RCC 7860 (cell line): ENCODE measurements at regions not wholly inside any gene's neighbourhood (a gene's known extent, or its start where the extent isn't known, plus 50 kb on each side); places are given as distances from the start of the nearest gene placed in this dataset.

Source experiments
- DNase-seq: peaks from one replicate; pipeline ENCODE4 v3.0.0-alpha.2; 2015; ENCODE audit warnings: low spot score
- FAIRE-seq: peaks from 2 replicates; lab custom pipeline; 2012; peaks lifted over from hg19 to GRCh38; lab: Jason Lieb, UNC

DNA sequence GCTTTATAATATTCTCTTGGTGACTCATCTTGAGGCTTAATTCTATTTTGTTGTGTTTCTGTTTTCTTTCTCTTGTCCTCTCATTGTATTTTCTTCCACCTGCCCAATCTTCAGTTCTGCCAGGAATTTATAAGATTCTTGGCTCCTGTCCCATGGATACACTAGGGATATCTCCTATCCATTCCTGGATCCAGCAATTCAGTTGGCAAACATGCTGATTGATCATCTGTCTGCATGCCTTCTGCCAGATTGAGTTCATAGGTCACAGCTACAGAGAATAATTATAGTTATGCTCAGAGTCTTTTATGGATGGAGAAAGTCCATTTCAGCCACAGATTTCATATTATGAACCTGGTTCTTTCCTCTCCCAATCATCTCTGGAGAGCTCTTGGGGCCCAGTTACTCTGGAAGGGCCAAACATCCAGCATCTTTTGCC lies 140.4 kb upstream of the MAGI2 start:
- DNase-seq = no peak
- no peak for FAIRE-seq

DNA sequence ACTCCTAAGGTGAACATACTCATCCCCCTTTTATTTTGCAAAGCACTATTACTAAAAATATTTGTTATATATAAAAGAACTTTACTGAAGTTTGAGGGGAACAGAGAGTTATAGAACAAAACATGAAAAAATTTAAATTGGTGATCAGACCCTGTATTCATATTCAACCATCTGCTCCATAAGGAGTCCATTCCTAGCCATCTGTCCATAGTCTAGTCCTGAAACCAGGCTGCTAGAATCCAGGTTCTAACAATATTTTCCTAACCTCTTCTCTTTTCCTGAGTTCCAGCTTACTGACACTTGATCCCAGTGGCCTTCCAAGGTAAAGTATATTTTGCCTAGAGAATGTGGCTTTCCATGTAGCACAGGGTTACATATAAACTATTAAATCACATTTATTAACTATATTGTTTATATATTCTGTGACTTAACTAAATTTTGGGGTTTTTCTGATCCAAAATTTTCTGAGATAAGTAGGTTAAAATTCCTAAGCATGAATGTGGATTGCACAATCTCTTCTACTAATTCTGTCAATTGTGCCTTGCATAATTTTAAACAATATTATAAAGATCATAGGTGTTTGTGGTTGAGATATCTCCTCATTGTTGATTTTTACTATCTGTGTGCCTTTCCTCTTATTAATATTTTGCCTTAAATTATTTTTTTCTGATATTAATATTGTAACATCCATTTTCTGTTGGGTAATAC lies 137.6 kb upstream of the MAGI2 start:
- no peak for FAIRE-seq
- DNase-seq = no peak

DNA sequence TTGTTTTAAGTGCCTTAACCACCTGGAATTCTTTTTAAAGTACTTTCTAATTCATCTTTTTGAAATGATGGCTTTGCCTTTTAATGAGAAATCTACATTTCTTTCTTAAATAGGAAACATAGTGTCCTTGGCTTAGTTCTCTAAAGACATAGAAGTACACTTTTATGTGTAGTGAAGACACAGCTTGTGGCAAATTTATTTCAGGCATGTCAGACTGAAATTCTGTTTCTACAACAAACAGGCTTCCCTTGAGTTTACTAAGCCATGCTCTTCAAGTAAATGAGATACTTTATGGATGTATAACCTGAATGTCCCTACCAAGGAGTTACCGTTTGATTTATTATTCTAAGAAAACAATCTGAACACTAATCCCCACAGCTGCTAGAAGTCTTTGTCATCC lies 136.9 kb upstream of the MAGI2 start:
- DNase-seq = no peak
- FAIRE-seq = no peak

DNA sequence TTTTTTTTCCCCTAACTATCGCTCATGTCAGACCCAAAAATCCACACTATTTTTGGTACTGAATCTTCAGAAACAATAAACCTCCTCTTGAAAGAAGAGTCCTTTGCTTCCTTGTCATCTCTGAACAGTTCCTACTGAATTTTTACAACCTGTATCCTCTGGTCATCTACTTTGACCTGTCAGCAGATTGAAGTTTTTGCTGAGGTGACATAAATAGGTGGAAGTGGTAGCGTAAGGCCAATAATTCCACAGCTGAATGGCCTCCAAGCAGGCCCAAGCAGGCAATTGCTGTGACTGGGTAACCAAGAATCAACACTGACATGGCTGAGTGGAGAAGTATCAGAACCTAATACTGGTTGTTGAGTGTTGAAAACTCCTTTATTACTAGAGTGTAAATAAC lies 117.4 kb upstream of the MAGI2 start:
- DNase-seq = no peak
- no peak for FAIRE-seq

DNA sequence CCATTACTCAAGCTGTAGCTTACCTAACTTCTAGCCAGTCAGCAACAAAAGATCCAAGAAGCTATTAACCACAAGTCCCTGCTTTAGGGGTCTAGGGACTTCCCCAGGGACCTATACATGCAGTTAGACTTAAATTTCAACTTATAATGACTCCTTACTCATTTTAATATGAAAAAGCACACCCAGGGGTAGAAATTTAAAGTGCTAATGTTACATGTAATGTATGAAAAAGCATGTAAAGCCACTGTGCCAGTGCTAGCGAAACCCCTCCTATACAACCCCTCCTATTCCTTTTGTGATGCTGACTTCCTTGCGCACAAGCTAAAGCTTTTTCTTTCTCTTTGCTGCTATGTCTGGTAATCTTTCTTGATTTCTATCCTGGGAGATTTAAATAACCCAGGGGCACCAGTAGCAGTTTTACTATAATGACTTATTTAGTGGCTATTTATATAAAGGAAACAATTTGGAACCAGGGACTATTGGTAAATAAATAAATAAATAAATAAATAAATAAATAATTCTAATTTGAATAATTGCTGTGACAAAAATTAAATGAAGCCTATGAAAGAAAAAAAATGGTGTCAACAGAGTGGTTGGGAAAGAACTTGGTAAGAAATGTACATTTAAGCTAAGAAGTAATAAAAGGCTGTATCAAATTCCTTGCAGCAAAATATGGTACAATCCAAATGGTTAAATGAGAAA lies 110.5 kb upstream of the MAGI2 start:
- FAIRE-seq (no peak), DNase-seq (no peak)

DNA sequence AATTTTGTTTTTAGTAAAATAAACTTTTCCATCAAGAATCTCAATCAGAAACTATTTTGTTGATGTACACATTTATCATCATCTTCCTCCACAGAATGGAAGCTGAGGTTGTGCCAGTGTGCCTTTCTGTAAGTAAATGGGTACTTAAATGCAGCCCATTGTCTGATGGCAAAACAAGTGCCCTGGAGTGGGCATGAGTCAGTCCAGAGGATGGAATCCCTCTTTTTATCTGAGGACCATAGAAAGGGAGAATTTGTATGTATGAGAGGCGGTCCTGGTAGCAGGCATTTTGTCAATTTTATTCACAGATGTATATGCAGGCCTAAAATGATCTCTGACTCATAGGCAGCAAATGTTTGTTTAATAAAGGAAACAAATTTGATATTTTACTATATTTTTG lies 102.1 kb upstream of the MAGI2 start:
- no peak for FAIRE-seq
- no peak for DNase-seq

DNA sequence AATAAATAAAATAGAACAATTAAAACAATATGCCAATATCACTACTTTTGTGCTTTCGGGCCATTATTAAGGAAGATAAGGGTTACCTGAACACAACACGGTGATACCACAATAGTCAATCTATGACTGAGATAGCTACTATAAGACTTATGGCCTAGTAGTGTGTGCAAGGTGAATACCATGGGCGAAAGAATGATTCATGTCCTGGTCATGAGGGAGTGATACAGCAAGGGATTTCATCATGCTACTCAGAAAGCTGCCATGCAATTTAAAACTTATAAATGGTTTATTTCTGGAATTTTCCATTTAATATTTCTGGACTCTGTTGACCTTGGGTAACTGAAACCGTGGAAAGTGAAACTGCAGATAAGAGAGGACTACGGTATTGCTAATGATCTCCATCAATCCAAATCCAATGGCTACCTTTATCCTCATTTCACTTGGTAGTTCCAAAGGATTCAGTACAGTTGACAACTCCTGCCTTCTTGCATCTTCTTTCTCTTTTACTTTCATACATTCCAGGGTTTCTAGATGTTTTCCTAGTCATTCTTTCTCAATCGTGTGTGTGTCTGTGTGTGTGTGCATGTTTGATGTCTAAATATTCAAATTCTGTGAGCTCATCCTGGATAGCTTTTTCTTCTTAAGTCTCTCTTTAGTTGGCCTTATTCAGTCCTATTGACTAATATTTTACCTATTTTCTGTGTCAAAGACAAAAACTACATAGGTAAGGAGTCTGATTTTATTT lies 100.5 kb upstream of the MAGI2 start:
- FAIRE-seq (peak; percentile 38), DNase-seq (peak; percentile 56)

DNA sequence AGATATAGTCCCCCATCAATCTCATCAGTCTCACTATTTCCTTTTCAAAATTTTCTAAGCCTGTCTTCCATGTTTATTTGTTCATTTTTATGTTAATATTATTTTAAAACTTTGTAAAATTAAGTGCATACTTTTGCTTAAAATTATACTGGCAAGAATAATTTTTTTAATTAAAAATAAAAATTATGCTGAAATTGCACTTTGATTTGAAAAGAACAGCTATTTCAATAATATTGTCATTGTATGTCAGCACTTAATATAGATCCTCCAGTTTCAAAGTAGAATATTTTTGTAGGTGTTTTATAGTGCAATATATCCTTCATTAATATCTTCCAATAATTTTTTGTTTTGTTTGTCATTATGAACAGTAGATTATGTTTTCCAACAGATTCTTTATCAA lies 99.0 kb upstream of the MAGI2 start:
- FAIRE-seq = peak; percentile 69

DNA sequence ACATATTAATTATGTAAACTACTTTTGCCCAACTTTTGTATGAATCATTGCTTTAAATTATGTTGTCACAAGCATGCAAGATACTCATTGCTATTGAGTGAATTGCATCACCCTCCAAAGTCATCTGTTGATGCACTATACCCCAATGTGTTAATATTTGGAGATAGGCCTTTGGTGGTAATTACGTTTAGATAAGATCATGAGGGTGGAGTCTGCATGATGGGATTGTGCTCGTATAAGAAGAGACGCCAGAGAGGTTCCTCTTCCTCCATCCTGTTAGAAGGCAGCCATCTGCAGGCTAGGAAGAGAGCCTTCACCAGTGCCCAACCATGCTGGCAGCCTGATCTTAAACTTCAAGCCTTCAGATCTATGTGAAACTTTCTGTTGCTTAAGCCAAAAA lies 95.3 kb upstream of the MAGI2 start:
- FAIRE-seq = no peak

More for the DNA sequence above, 99.0 kb upstream of the MAGI2 start:
- no peak for DNase-seq

DNA sequence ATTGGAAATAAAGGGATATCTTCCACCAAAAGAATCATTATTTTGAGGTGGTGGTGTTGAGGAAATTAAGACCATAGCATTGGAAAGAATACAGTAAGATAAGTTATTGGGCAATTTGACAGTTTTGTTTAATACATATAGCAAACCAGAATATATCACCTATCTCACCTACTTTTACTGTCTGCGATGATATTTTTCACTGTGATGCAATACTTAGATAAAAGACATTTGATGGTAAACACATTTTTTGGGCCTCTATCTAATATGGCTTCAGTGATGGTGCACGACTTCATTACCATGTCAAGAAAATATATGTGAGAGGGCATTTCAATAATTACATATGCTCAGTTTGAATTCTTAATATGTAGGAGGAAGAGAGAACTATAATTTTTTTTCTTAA lies 93.7 kb upstream of the MAGI2 start:
- DNase-seq (no peak), FAIRE-seq (no peak)

More for the DNA sequence above, 95.3 kb upstream of the MAGI2 start:
- no peak for DNase-seq

DNA sequence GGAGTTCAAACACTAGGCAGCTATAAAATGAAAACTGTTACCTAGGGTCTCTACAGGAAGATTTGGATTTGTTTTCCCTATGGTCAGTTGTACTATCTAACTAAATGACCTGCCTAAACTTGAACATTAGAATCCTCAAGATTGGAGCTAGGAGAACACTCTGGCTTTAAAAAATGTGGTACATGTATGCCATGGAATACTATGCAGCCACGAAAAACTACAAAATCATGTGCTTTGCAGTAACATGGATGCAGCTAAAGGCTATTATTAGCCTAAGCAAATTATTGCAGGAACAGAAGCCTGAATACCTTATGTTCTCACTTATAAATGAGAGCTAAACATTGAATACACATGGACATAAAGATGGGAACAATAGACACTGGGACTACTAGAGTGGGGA lies 87.1 kb upstream of the MAGI2 start:
- no peak for FAIRE-seq

DNA sequence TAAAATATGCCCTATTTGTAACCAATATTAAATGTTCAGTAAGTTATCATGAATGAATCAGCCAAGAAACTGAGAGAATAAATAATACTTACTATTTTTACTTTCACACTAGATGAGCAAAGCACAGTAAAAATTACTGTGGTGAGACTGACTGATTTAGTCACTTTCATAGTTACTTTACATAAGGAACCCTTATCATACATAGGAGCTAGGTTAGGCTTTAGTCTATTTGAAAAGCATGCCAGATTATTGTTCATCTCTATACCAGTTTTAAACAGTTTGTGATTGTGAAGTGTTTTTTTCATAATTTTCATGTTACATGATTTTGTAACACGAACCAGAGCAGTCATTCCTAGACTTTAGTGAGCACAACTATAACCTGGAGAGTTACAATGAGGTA lies 80.7 kb upstream of the MAGI2 start:
- DNase-seq (no peak), FAIRE-seq (no peak)

More for the DNA sequence above, 87.1 kb upstream of the MAGI2 start:
- DNase-seq = no peak

DNA sequence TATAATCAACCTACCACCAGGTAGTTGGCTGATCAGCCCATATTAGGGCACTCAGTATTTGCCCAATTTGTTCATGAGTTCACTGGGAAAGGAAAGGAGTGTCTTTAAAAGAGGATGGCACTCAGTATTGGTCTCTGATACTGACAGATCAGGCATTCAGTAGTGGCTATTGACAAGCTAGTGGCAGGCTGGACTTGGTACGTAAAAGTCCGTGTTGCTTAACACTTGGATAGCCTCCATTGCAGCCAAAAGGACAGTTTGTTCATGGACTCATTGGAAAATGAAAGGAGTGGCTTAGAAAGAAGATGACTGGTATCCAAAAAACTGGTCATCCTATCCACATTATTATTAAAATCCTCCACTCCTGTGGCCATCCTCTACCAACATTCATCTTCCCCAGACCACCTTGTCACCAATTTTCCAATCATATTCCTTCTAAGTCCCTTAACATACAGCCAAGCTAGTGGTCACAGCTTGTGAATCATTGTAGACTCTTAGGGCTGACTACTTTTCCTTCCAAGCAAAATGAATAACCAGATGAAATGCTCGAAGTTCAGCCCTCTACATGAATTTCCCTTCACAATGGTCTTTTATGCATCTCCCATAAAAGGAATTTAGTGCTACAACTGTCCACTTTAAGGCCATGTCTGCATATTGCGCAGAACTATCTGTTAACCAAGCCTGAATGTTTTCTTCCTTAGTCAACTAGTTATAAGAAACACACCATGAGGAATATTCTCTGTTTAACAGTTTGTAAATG lies 78.6 kb upstream of the MAGI2 start:
- FAIRE-seq = no peak
- DNase-seq = no peak

DNA sequence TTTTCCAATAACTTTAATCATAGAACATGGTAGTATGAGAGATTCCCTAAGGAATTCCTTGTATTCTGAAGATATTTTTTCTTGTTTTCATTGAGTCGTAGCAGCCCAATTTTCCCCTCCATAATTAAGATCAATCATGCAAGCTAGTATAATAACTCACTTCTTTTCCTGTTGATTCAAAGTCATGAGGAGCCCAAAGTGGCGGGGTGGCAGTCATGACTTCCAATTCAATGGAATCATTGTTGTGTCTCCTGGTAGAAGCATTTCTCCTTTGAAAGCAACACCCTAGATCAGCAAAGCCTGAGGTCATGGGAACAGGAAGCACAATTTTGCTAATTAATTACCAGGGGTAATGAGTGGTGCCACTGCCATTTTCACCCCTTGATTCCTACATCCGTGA lies 77.6 kb upstream of the MAGI2 start:
- FAIRE-seq = no peak
- DNase-seq = no peak

DNA sequence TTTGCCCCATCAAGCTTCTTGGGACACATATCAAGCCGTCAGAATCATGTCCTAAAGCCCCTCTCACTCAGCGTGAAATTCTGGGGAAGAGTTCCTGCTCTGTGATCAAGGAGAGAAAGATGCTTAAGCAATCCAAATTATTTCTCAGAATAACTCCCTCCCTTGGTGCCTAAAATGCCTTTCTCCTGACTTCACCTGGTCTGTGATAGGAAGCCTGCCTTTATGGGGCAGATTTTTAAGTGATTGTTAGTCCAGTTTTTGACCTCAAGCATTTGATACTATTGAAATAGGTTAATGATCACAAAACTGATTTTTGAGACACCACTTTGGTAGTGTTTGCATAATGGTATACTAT lies 76.4 kb upstream of the MAGI2 start:
- FAIRE-seq (peak; percentile 63), DNase-seq (peak; percentile 52)

DNA sequence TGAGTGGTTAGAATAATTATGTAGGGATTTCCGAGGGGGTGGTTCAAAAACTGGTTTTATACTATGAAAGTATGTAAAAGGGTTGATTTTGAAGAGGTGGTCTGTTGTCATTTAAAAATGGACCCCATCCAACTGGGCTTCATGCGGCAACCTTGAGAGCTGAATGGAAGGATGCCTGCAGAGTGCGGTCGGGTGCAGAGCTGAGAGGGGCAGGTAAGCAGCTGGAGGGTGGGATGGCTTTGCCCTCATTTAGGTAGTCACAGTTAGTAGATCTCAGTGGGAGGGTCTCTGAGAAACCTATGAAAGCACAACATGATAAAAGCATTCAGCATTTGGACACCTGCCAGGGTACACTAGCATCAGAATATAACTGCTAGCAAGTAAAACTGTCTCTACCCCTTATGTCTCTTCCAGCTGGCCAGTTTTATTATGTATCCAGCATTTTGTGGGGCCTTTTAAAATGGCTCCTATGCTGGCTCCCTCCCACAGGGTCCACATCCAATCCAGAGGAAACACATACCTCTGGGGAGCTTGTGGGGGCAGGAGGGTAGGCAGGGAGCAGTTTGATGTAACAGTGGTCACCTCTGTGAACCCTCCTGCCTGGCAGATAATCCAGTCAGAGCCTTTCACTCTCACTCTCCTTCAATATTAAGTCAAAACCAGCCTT lies 75.9 kb upstream of the MAGI2 start:
- DNase-seq = no peak
- no peak for FAIRE-seq

DNA sequence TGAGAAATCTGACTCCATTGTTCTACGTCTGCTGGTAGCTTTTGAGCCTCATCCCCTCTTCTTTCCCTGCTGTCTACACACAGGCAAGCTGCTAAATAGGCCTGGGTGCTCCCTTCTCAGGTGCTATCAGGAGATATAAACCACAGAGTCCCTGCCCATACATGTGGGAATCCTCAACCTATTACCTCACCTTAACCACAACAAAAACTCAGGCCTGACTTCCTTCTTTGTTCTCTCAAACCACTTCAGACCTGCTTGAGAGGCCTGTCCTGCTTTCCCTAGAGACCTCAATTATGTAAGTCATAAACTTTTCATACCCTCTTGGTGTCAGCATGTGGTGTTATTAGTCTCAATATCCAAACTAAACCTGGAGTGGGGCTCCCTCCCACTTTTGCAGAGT lies 75.0 kb upstream of the MAGI2 start:
- FAIRE-seq = peak; percentile 75
- DNase-seq = peak; percentile 72

DNA sequence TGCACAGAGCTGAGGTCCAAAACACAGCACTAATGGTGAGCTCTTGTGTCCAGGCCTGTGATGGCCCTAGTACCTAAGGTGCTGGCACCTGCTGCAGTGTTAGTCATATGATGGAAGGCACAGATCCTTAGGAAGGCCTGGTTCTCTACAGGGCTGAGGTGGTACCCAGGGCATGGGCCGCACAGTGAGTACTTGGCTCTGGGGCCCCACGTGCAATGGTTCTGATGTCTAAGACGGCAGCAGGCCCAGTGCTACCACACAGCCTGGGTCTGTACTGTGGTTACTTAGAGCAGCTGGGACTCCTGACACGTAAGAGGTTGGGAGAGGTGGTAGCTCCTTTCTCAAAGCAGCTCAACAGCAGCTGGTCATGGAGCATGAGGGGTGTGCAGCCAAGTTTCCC lies 70.6 kb upstream of the MAGI2 start:
- FAIRE-seq (no peak), DNase-seq (no peak)

DNA sequence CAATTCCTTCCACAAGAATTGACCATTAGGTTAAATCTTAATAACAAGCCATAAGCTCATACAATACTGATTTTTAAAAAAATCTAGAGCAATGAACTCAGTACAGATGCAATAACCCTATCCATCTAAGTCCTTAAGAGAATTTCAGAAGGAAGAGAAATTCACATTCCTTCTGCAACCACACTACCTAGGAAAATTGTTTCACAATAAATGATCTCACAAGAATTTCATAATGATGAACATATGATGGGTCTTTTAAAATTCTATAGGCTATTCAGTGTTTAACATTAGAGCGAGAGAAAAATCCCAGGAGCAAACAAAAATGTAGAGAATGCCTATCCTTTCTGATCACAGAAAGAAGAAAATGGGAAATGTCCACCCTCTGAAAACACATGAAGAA lies 70.0 kb upstream of the MAGI2 start:
- DNase-seq = no peak
- FAIRE-seq = no peak

DNA sequence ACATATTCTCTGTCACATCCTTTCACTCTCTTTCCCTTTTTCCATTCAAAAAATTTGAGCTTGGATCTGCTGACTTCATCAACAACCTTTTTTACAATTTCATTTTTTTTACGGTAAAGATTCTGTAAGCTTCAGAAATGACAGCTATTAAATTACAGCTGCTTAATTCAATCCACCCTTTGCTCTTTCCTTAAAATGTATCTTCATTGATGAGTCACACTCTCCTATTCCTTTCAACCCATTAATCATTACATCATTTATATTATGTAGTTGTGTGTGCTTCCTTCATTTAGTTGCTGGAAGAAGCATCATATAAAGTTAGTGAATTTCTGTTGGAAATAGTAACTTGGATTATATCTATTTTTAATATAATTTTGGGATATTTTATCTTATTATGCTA lies 67.1 kb upstream of the MAGI2 start:
- FAIRE-seq (peak; percentile 54), DNase-seq (no peak)

DNA sequence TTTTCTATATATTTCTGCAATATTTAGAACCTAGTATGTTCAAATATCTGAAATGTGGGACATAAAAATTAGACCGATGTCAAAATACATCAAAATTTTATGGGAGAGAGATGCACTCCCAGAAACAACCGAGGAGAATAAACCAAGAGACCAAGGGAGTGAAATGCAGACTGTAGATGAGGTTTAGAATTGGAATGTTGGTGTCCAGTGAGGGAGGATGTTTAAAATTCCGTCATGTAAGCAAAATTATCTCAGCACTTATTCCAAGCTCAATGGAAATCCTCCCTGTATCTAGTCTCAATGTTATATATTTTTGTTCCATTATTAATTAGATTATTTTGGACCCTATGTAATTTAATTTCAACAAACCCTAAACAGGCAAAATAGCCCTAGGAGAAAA lies 61.9 kb upstream of the MAGI2 start:
- DNase-seq (no peak), FAIRE-seq (no peak)
